Heart left ventricle (tissue), 16 donors: ENCODE measurements at regions not wholly inside any gene's neighbourhood (a gene's known extent, or its start where the extent isn't known, plus 50 kb on each side); places are given as distances from the start of the nearest gene placed in this dataset.

Source experiments
- ATAC-seq, 4 donors: fragments of 200-7000 bp; cut with Tn5 transposase; one replicate each; pipeline ENCODE4 v1.9.1; 2020 to 2022; ENCODE audit warnings: moderate library complexity in 4 of 4, mild to moderate bottlenecking in 3 of 4, moderate number of reproducible peaks in 1 of 4
- DNase-seq, 5 donors: peaks; one replicate each; pipeline ENCODE4 v3.0.0-alpha.2; 2020
- H3K27ac ChIP-seq, 12 donors: fragments of 200-600 bp; sonication (generic) in 4 of 12; one replicate each; pipeline versions ENCODE4 v1.5.0 to v1.8.0; 2016 to 2022; ENCODE audit warnings: mild to moderate bottlenecking in 2 of 12
- H3K27me3 ChIP-seq, 9 donors: fragments of 200-600 bp; sonication (generic) in 2 of 9; one replicate each; pipeline versions ENCODE4 v1.5.1 to v1.8.0; 2016 to 2022; ENCODE audit warnings: mild to moderate bottlenecking in 3 of 9
- H3K36me3 ChIP-seq, 9 donors: fragments of 200-600 bp; sonication (generic) in 2 of 9; one replicate each; pipeline versions ENCODE4 v1.5.0 to v1.8.0; 2018 to 2022; ENCODE audit warnings: mild to moderate bottlenecking in 2 of 9
- H3K4me1 ChIP-seq, 12 donors: fragments of 200-600 bp; sonication (generic) in 4 of 12; one replicate each; pipeline versions ENCODE4 v1.5.0 to v1.8.0; 2016 to 2022; ENCODE audit warnings: mild to moderate bottlenecking in 3 of 12
- H3K4me3 ChIP-seq, 12 donors: fragments of 200-600 bp; sonication (generic) in 4 of 12; one replicate each; pipeline versions ENCODE4 v1.5.0 to v1.8.0; 2017 to 2022; ENCODE audit warnings: mild to moderate bottlenecking in 9 of 12, moderate library complexity in 4 of 12
- H3K9me3 ChIP-seq, 12 donors: fragments of 200-600 bp; sonication (generic) in 4 of 12; one replicate each; pipeline versions ENCODE4 v1.5.0 to v1.8.0; 2016 to 2022; ENCODE audit warnings: mild to moderate bottlenecking in 1 of 12
- CTCF ChIP-seq, 12 donors: fragments of 200-600 bp; sonication (generic) in 4 of 12; IDR thresholded peaks; one replicate each; pipeline versions ENCODE4 v1.5.0 to v1.8.0; 2018 to 2022; ENCODE audit warnings: antibody characterized with exemption in 12 of 12, mild to moderate bottlenecking in 5 of 12
- POLR2A ChIP-seq, 2 donors: fragments of 450-650 bp; IDR thresholded peaks; one replicate each; pipeline ENCODE4 v1.6.1; 2017; ENCODE audit warnings: antibody characterized with exemption in 2 of 2, mild to moderate bottlenecking in 2 of 2, moderate library complexity in 2 of 2
- WGBS, 4 donors: extraction: QIAGEN DNeasy Blood & Tissue Kit in 2 of 4; methylation state at CpG; one replicate each; pipeline versions ENCODE4 v1.1.5 to v1.1.7; 2013 to 2018; 5-methylcytosine and 5-hydroxymethylcytosine counted together
- intact Hi-C, 10 donors: fragments of 100-400 bp; cut with DNase I; formaldehyde crosslinking; loops; one replicate each; pipeline versions ENCODE4 v1.11.1 to v1.14.2; 2022
- donor health status: ischemic (EF 13 %, LVEDD 7.1; RV severe dilation, severe dysfunction).
- donor health status: healthy with polysubstance abuse.
- donor health status: DM: no; HTN: yes; CAD: no.
- donor health status: DM: no; HTN: no; CAD: no.
- donor health status: ischemic (EF 25% LVEDD 6.9; RV normal size, moderate dysfunction).
- donor health status: ischemic (EF 25% LVEDD 5.7; RV mildly dilated, moderate dysfunction).
- donor health status: healthy.
- donor health status: DM: yes; HTN: yes; CAD: no.
- donor health status: ischemic (EF 35%, LVEDD 5.7; RV mildly dilated, moderate dysfunction).
- donor health status: nonischemic (EF 11% LVEDD 7.7; RV severe dilation, severe dysfunction).
- donor health status: DM: yes; HTN: yes; CAD: no.
- donor health status: PGD.
- donor health status: ischemic (EF 29% LVEDD 5.4; RV normal size, mild dysfunction).
- donor health status: nonischemic (EF 23%, LVEDD 6.1; RV moderate dilation, normal function).

GRCh38 chr13:43984292-43984691 is 104.6 kb downstream of the LACC1 start:
- Histone ChIP-seq H3K4me1 (peaks cover 0 to 31% (median 11%) of the 10 kb centered on the region in 12 donors), H3K9me3 (no peaks in the 10 kb centered on the region), H3K27ac (no peak overlapping the region), H3K27me3 (no peaks in the 10 kb centered on the region), H3K4me3 (no peak overlapping the region), H3K36me3 (no peaks in the 10 kb centered on the region)
- DNase-seq (no peak), ATAC-seq (no peak)
- TF ChIP-seq POLR2A (IDR thresholded peaks at IDR 0.05), result no peak
- TF ChIP-seq CTCF (IDR thresholded peaks at IDR 0.05), result no peak
- intact Hi-C loops, result loop anchor here in 3 of 10 donors (5.0 to 10.0 kb wide), 2 partner anchors 69 to 72 kb away; no protein-coding TSS in a partner anchor
- WGBS, 4 donors, result 90 to 98% (median 96%) methylated on average over 2 of the region's 2 CpGs

GRCh38 chr13:43985422-43986072 is 105.8 kb downstream of the LACC1 start:
- no peak for TF ChIP-seq POLR2A (IDR thresholded peaks at IDR 0.05)
- no peaks in the 10 kb centered on the region for H3K9me3 ChIP-seq
- H3K4me3 ChIP-seq, result no peak overlapping the region
- H3K4me1 ChIP-seq, result peaks cover 0 to 35% (median 14%) of the 10 kb centered on the region in 12 donors
- ATAC-seq, result peak in 2 of 4 donors; percentile 16 to 17
- WGBS, 4 donors, result 43 to 52% (median 49%) methylated on average over 5 of the region's 5 CpGs
- peak overlapping the region; percentile 11 to 86 (median 76) for H3K27ac ChIP-seq
- H3K27me3 ChIP-seq, result no peaks in the 10 kb centered on the region
- intact Hi-C loops, result loop anchor here in 4 of 10 donors (2.0 to 10.0 kb wide), 5 partner anchors 48 to 452 kb away; no protein-coding TSS in a partner anchor
- DNase-seq, result no peak
- H3K36me3 ChIP-seq, result no peaks in the 10 kb centered on the region

GRCh38 chr13:43986421-43986981 is 106.8 kb downstream of the LACC1 start:
- Histone ChIP-seq H3K36me3 (no peaks in the 10 kb centered on the region), H3K27me3 (peaks cover 0 to 2% (median 0%) of the 10 kb centered on the region in 9 donors), H3K27ac (peak overlapping the region; percentile 51 to 86 (median 77)), H3K4me1 (peaks cover 0 to 45% (median 15%) of the 10 kb centered on the region in 12 donors), H3K4me3 (no peak overlapping the region), H3K9me3 (no peaks in the 10 kb centered on the region)
- intact Hi-C loops, result loop anchor here in 4 of 10 donors (2.0 to 10.0 kb wide), 5 partner anchors 49 to 451 kb away; no protein-coding TSS in a partner anchor
- DNase-seq (peak in 1 of 5 donors; percentile 37), ATAC-seq (peak; percentile 89 to 95 (median 92))
- 12 to 27% (median 23%) methylated on average over 3 of the region's 3 CpGs for WGBS, 4 donors
- TF ChIP-seq CTCF (IDR thresholded peaks at IDR 0.05), result peak in 3 of 12 donors; percentile 5 to 31 (median 19)
- no peak for TF ChIP-seq POLR2A (IDR thresholded peaks at IDR 0.05)

GRCh38 chr13:43988302-43988701 is 108.6 kb downstream of the LACC1 start:
- Histone ChIP-seq H3K27me3 (peaks cover 0 to 5% (median 0%) of the 10 kb centered on the region in 9 donors), H3K4me3 (no peak overlapping the region), H3K9me3 (no peaks in the 10 kb centered on the region), H3K4me1 (peaks cover 0 to 45% (median 15%) of the 10 kb centered on the region in 12 donors), H3K27ac (peak overlapping the region in 2 of 12 donors; percentile 77 to 86), H3K36me3 (no peaks in the 10 kb centered on the region)
- DNase-seq, result no peak
- 59 to 84% (median 73%) methylated on average over 1 of the region's 1 CpG for WGBS, 4 donors
- ATAC-seq, result no peak
- TF ChIP-seq POLR2A (IDR thresholded peaks at IDR 0.05) (no peak), CTCF (IDR thresholded peaks at IDR 0.05) (no peak)
- intact Hi-C loops, result loop anchor here in 3 of 10 donors (5.0 to 10.0 kb wide), 4 partner anchors 51 to 449 kb away; no protein-coding TSS in a partner anchor
